Endothelial cell of umbilical vein (primary cell): ENCODE measurements at regions not wholly inside any gene's neighbourhood (a gene's known extent, or its start where the extent isn't known, plus 50 kb on each side); places are given as distances from the start of the nearest gene placed in this dataset.

Experiments used
- BruUV-seq: library from RNA; stranded (reverse); fragments of 400-500 nt; replicated peaks from 2 replicates; lab custom pipeline; 2021; lab: Mats Ljungman, UMichigan
- CTCF ChIA-PET: fragments of 300-600, 350-600 bp; sonication (Branson Sonifier 250); formaldehyde crosslinking; loops from one replicate; lab custom pipeline; 2021; ENCODE audit warnings: antibody characterized with exemption, inconsistent platforms; lab: Charles Lee
- POLR2A ChIA-PET: fragments of 300-600, 350-600 bp; sonication (Branson Sonifier 250); formaldehyde crosslinking; loops from one replicate; lab custom pipeline; 2021; ENCODE audit warnings: antibody characterized with exemption, inconsistent platforms; lab: Charles Lee
- DNase-seq: peaks from one replicate; pipeline ENCODE4 v3.0.0-alpha.2; 2011; ENCODE audit warnings: low read depth, low spot score
- FAIRE-seq: peaks from 2 replicates; lab custom pipeline; 2011; peaks lifted over from hg19 to GRCh38; lab: Jason Lieb, UNC
- H2AFZ ChIP-seq: 2 replicates; pipeline ENCODE4 v1.6.0; 2012; ENCODE audit warnings: low read depth, low read length, control low read depth, inconsistent platforms
- H3K27ac ChIP-seq: 2 replicates; pipeline ENCODE4 v1.5.1; 2011; ENCODE audit warnings: low read depth, mild to moderate bottlenecking, control low read depth, low read length, moderate library complexity; ENCODE audit not compliant: insufficient read depth
- H3K27me3 ChIP-seq, 2 experiments: 2 replicates each; pipeline versions ENCODE4 v1.6.0 to v1.6.1; 2011; ENCODE audit warnings: low read length in 2 of 2, mixed read lengths in 1 of 2; ENCODE audit not compliant: control insufficient read depth in 2 of 2, insufficient read depth in 2 of 2
- H3K36me3 ChIP-seq, 2 experiments: 2 replicates in 1 of 2; 3 replicates in 1 of 2; pipeline ENCODE4 v1.5.1; 2011; ENCODE audit warnings: low read length in 2 of 2, mild to moderate bottlenecking in 1 of 2, moderate library complexity in 1 of 2; ENCODE audit not compliant: control insufficient read depth in 2 of 2, insufficient read depth in 2 of 2; ENCODE audit errors: extremely low read depth in 1 of 2
- H3K4me1 ChIP-seq: 3 replicates; pipeline ENCODE4 v1.5.1; 2011; ENCODE audit warnings: mild to moderate bottlenecking, low read length; ENCODE audit not compliant: control insufficient read depth, insufficient read depth; ENCODE audit errors: extremely low read depth
- H3K4me2 ChIP-seq: 2 replicates; pipeline ENCODE4 v1.6.1; 2011; ENCODE audit warnings: low read length, control low read depth, mixed read lengths; ENCODE audit not compliant: insufficient read depth
- H3K4me3 ChIP-seq, 3 experiments: fragments of 200-600 bp in 1 of 3; sonication (generic), shearing (Covaris generic) in 1 of 3; replicated peaks in 1 of 3; 2 replicates each; pipeline ENCODE4 v1.5.1; 2011 to 2016; ENCODE audit warnings: control low read depth in 3 of 3, low read length in 3 of 3, mild to moderate bottlenecking in 2 of 3, inconsistent platforms in 1 of 3, low read depth in 1 of 3, moderate library complexity in 1 of 3; ENCODE audit not compliant: insufficient read depth in 1 of 3
- H3K79me2 ChIP-seq: 2 replicates; pipeline ENCODE4 v1.6.0; 2012; ENCODE audit warnings: low read length, inconsistent platforms; ENCODE audit not compliant: control insufficient read depth, insufficient read depth
- H3K9ac ChIP-seq: replicated peaks from 2 replicates; pipeline ENCODE3; 2011; ENCODE audit warnings: low read length, control low read depth; ENCODE audit not compliant: insufficient read depth; ENCODE audit errors: extremely low read depth
- H3K9me1 ChIP-seq: replicated peaks from 3 replicates; pipeline ENCODE4 v1.6.0; 2011; ENCODE audit warnings: mild to moderate bottlenecking, low read length; ENCODE audit not compliant: control insufficient read depth, insufficient read depth; ENCODE audit errors: extremely low read depth
- H3K9me3 ChIP-seq: replicated peaks from 2 replicates; pipeline ENCODE4 v1.5.1; 2012; ENCODE audit warnings: low read length, inconsistent platforms; ENCODE audit not compliant: control insufficient read depth, insufficient read depth
- H4K20me1 ChIP-seq: replicated peaks from 2 replicates; pipeline ENCODE3; 2011; ENCODE audit warnings: mild to moderate bottlenecking, low read length; ENCODE audit not compliant: control insufficient read depth, insufficient read depth; ENCODE audit errors: extremely low read depth
- EZH2 ChIP-seq: IDR thresholded peaks from 2 replicates; pipeline ENCODE4 v1.6.1; 2012; ENCODE audit warnings: borderline replicate concordance, low read depth, mild to moderate bottlenecking, moderate library complexity, low read length, inconsistent platforms; ENCODE audit not compliant: severe bottlenecking
- FOS ChIP-seq: IDR thresholded peaks from 2 replicates; pipeline ENCODE4 v1.6.1; 2011; ENCODE audit warnings: mild to moderate bottlenecking, low read length, moderate library complexity, borderline replicate concordance; ENCODE audit not compliant: insufficient read depth
- JUN ChIP-seq: IDR thresholded peaks from 2 replicates; pipeline ENCODE4 v1.6.1; 2011; ENCODE audit warnings: borderline replicate concordance, low read depth; ENCODE audit not compliant: insufficient read length, insufficient read depth
- MAX ChIP-seq: IDR thresholded peaks from 2 replicates; pipeline ENCODE4 v1.6.1; 2011; ENCODE audit not compliant: insufficient read depth, insufficient read length
- MYC ChIP-seq: IDR thresholded peaks from one replicate; pipeline ENCODE4 v1.6.1; 2011; ENCODE audit warnings: mild to moderate bottlenecking, low read depth, low read length
- POLR2A ChIP-seq: IDR thresholded peaks from 2 replicates; pipeline ENCODE4 v1.6.1; 2012; ENCODE audit warnings: low read depth, mild to moderate bottlenecking, control low read depth, low read length
- POLR2AphosphoS5 ChIP-seq: IDR thresholded peaks from 2 replicates; pipeline ENCODE4 v1.6.1; 2012; ENCODE audit warnings: low read depth, mild to moderate bottlenecking, control low read depth, low read length, moderate library complexity; ENCODE audit not compliant: insufficient read depth
- dilution Hi-C: fragments of 300-500 bp; cut with MboI; formaldehyde crosslinking; loops from one replicate; pipeline ENCODE4 v1.15.0; 2019; ENCODE audit warnings: low sequenced_read_pairs; ENCODE audit not compliant: extremely low pct_ligation_motif_present
- intact Hi-C: fragments of 100-400 bp; cut with micrococcal nuclease; formaldehyde crosslinking; loops from one replicate; pipeline ENCODE4 v1.10.0; 2022
- TF ChIP-seq, protein P1 (sequence below), 2 donors: IDR thresholded peaks; 1 replicate in 1 of 2; 2 replicates in 1 of 2; pipeline ENCODE4 v1.5.1; 2011; ENCODE audit warnings: low read length in 2 of 2, mild to moderate bottlenecking in 2 of 2, moderate library complexity in 2 of 2, control low read depth in 1 of 2, inconsistent platforms in 1 of 2, low read depth in 1 of 2; ENCODE audit not compliant: insufficient read depth in 1 of 2; ENCODE audit errors: extremely low read depth in 1 of 2

DNA sequence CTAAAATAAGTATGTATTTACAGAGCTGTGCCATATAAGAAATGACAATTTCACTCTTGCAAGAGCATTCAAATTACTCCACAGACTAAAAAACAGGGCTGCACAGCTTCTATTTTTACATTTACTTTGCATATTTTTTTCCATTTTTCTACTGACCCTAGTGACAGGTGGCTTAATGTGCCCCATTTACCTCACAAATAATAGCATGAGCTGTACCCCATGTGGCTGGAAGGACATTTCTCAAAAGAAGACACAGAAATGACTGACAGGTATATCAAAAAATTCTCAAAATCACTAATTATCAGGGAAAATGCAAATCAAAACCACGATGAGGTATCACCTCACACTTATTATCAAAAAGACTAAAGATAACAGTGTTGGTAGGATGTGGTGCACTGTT lies 1128.6 kb downstream of the SLC16A7 start:
- intact Hi-C loops (no loop called here), dilution Hi-C loops (no loop called here)
- BruUV-seq: no TSS peak
- no peak overlapping the region for H3K9ac ChIP-seq
- H3K79me2 ChIP-seq: no peaks in the 10 kb centered on the region
- ChIA-PET CTCF (no interaction called here), POLR2A (no interaction called here)
- DNase-seq: no peak
- H3K27ac ChIP-seq: no peak overlapping the region
- FAIRE-seq: no peak
- H3K36me3 ChIP-seq: no peaks in the 10 kb centered on the region
- H2AFZ ChIP-seq: no peak overlapping the region
- H3K9me3 ChIP-seq: peaks cover 4% of the 10 kb centered on the region
- no peaks in the 10 kb centered on the region for H3K9me1 ChIP-seq
- H3K4me3 ChIP-seq: no peak overlapping the region
- TF ChIP-seq FOS (no peak), MAX (no peak), EZH2 (no peak), MYC (no peak), POLR2AphosphoS5 (no peak), POLR2A (no peak)
- TF ChIP-seq, protein P1, sequence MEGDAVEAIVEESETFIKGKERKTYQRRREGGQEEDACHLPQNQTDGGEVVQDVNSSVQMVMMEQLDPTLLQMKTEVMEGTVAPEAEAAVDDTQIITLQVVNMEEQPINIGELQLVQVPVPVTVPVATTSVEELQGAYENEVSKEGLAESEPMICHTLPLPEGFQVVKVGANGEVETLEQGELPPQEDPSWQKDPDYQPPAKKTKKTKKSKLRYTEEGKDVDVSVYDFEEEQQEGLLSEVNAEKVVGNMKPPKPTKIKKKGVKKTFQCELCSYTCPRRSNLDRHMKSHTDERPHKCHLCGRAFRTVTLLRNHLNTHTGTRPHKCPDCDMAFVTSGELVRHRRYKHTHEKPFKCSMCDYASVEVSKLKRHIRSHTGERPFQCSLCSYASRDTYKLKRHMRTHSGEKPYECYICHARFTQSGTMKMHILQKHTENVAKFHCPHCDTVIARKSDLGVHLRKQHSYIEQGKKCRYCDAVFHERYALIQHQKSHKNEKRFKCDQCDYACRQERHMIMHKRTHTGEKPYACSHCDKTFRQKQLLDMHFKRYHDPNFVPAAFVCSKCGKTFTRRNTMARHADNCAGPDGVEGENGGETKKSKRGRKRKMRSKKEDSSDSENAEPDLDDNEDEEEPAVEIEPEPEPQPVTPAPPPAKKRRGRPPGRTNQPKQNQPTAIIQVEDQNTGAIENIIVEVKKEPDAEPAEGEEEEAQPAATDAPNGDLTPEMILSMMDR (IDR thresholded peaks at IDR 0.05; ENCODE audit: extremely low read depth in 1 of 2, insufficient read depth in 1 of 2, low read depth in 1 of 2, low read length in 2 of 2): no peak
- H3K27me3 ChIP-seq: no peaks in the 10 kb centered on the region
- H3K4me2 ChIP-seq: no peak overlapping the region
- no peaks in the 10 kb centered on the region for H4K20me1 ChIP-seq
- H3K4me1 ChIP-seq: no peaks in the 10 kb centered on the region

- H3K36me3 ChIP-seq: no peaks in the 10 kb centered on the region
- BruUV-seq: no TSS peak
- no peaks in the 10 kb centered on the region for H3K27me3 ChIP-seq
- no peak overlapping the region for H2AFZ ChIP-seq
- H3K9me1 ChIP-seq: no peaks in the 10 kb centered on the region
- no peaks in the 10 kb centered on the region for H4K20me1 ChIP-seq
- no peak for FAIRE-seq
- dilution Hi-C loops: no loop called here
- intact Hi-C loops: no loop called here
- ChIA-PET POLR2A (no interaction called here), CTCF (no interaction called here)
- no peak overlapping the region for H3K27ac ChIP-seq
- H3K4me3 ChIP-seq: no peak overlapping the region
- TF ChIP-seq JUN (no peak), MAX (no peak), FOS (no peak), POLR2A (no peak)
- peaks cover 4% of the 10 kb centered on the region for H3K9me3 ChIP-seq
- no peak for DNase-seq
- H3K4me2 ChIP-seq: no peak overlapping the region
- H3K4me1 ChIP-seq: no peaks in the 10 kb centered on the region
- H3K79me2 ChIP-seq: no peaks in the 10 kb centered on the region
- H3K9ac ChIP-seq: no peak overlapping the region
Measured at GRCh38 chr12:60724984-60725383, 1129.2 kb downstream of the SLC16A7 start.
